ENCODE measurements at regions not wholly inside any gene's neighbourhood (a gene's known extent, or its start where the extent isn't known, plus 50 kb on each side); places are given as distances from the start of the nearest gene placed in this dataset.

DNA sequence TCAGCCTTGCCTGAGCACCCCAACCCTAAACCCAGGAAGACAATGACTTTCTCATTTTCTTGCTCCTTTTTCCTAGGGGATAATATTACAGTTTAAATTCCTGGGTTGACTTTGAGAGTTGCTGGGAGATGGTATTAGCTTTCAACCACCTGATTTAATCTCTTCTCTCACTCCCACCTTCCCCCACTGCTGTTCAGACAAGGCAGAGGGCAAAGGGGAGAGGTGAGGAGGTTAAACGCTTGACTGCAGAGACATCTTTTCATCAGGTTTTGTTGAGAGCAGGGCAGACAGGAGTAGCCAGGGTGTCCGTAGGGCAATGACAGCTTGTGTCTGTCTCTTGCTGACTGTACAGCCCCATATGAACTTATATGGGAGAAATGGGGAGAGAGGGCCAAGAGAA is 811.2 kb downstream of the MAFB start:
- TF ChIP-seq, protein P1, sequence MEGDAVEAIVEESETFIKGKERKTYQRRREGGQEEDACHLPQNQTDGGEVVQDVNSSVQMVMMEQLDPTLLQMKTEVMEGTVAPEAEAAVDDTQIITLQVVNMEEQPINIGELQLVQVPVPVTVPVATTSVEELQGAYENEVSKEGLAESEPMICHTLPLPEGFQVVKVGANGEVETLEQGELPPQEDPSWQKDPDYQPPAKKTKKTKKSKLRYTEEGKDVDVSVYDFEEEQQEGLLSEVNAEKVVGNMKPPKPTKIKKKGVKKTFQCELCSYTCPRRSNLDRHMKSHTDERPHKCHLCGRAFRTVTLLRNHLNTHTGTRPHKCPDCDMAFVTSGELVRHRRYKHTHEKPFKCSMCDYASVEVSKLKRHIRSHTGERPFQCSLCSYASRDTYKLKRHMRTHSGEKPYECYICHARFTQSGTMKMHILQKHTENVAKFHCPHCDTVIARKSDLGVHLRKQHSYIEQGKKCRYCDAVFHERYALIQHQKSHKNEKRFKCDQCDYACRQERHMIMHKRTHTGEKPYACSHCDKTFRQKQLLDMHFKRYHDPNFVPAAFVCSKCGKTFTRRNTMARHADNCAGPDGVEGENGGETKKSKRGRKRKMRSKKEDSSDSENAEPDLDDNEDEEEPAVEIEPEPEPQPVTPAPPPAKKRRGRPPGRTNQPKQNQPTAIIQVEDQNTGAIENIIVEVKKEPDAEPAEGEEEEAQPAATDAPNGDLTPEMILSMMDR (IDR thresholded peaks at IDR 0.05; ENCODE audit: insufficient read depth, low read length, missing control alignments), result no peak
- no peak for DNase-seq (ENCODE audit: low read depth, low spot score)
- CTCF ChIA-PET, result interaction anchor here (0.9 to 5.4 kb wide), 6 partner anchors 15 to 615 kb away, joined by 3 to 34 read pairs (median 4); no protein-coding TSS in a partner anchor
- H3K4me3 ChIP-seq (ENCODE audit: low read depth, low read length), result no peak overlapping the region
- POLR2A ChIA-PET, result no interaction called here

DNA sequence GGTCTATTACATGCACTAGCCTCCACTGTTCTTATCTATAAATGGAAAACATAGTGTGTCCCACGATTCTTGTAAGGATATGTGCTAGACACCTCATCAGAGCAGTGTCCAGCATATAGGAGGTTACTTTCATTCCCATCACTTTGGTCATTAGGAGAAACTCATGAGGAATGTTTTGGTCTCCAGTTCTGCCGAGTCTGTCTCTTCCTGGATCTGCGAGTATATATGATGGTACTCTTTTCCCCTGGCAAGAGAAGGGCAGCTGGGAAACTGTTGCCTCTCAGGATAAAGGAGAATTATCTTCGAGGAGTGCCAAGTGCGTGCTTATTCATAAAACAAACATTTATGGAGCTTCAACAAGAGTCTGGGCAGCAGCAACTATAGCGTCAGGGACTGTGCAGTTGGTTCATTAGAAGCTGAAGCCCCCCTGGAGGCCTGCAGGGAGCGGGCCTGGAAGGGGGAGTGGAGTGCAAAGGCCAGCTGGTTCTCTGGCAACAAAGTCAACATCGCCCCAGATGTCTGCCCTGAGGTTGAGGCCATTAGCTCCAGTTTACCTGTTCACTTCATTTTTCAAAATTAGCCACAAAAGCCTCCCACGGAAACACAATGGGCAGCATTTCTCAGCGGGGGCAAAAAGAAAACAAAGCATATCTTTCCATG is 811.9 kb downstream of the MAFB start:
- ChIA-PET CTCF (interaction anchor here (0.8 to 5.4 kb wide), 7 partner anchors 12 to 614 kb away, joined by 3 to 34 read pairs (median 3); no protein-coding TSS in a partner anchor), POLR2A (no interaction called here)
- DNase-seq (ENCODE audit: low read depth, low spot score), result no peak
- H3K4me3 ChIP-seq (ENCODE audit: low read depth, low read length), result no peak overlapping the region
- TF ChIP-seq, protein P1 (IDR thresholded peaks at IDR 0.05; ENCODE audit: insufficient read depth, low read length, missing control alignments), result no peak

DNA sequence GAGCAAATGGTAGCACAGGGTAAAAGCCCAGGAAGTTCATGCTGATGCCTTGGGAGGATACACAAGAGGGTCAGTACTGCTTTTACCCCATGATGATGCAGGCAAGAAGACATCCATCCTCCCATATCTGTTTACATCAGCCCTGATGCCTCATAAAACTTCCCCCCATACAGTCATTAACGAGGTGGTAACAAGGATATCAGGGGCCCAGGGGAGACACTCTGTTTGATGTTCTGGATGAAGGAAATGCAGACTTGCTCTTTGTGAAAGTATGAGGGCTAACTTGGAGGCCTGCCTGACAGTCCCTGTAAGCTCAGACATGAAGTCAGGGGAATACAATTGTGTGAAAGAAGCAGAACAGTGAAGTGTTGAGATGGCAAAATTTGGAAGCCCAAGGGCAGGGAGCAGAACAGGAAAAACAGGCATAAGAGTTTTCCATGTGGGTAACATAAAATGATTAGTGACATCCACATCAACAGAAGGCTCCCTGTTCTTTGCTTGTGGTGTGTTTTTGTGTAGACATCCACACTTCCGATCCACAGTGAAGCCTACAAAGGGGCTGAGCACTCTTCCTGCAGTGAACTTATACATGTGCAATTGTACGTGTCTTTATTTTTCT is 813.4 kb downstream of the MAFB start:
- ChIA-PET POLR2A (no interaction called here), CTCF (interaction anchor here (1.3 to 5.4 kb wide), 2 partner anchors 36 to 47 kb away, joined by 3 to 34 read pairs; no protein-coding TSS in a partner anchor)
- DNase-seq (ENCODE audit: low read depth, low spot score), result no peak
- H3K4me3 ChIP-seq (ENCODE audit: low read depth, low read length), result no peak overlapping the region
- TF ChIP-seq, protein P1 (IDR thresholded peaks at IDR 0.05; ENCODE audit: insufficient read depth, low read length, missing control alignments), result no peak

DNA sequence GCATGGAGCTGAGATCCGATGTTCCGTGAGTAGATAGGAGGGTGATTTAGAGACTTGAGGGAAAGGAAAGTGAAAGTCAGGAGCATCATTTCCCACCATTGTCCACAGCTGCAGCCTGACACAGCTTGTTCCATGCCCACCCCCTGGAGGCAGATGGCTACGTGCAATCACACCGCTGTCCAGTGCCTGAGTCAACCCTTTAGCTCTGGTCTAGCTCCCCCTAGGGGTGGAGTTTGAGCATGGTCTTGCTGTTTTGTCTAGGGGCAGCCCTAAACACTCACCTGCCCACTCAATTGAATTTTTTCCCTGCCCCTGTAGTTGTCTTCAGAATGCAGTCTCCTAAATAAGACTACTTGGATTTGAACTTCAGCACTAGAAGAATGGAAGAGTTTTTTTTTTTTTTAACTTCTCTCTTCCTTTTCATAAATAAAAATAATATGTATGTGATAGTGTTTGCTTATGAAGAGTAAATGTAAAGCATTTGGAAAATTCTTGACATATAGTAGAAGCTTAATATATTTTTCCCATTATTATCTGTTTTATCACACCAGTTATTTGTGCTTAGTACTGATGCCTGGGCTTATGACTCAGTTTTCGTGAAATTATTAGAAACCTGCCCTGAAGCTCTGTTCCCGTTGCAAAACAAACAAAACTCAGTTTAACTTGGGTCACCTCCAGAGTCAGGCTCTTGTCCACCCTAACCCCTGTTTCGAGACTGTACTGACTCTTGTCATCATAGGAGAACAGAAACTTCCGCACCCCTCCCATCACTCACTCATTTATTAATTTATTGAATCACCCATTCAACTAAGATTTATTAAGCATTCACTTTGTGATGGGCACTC is 814.8 kb downstream of the MAFB start:
- CTCF ChIA-PET, result interaction anchor here (0.6 to 3.5 kb wide), 28 partner anchors 8 to 815 kb away, joined by 3 to 46 read pairs (median 4); partner anchors contain the start of gene MAFB
- POLR2A ChIA-PET, result no interaction called here

DNA sequence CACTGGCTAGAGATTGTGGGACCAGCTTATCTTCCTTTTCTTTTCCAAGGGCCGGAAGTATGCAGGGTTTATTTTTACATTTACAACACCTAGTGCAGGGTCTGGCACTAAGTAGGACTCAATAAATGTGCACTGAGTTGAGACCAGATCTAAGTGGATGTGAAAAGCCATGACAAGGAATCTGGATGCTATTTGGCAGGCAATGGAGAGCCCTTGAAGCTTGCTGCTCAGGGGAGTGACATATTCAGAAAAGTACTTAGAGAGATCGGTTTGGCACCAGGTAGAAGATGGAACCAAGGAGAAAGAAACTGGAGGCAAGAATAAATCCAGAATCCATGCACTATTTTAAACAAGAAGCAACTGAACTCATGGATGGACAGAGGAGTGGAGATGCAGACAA is 815.8 kb downstream of the MAFB start:
- no peak for DNase-seq (ENCODE audit: low read depth, low spot score)
- H3K4me3 ChIP-seq (ENCODE audit: low read depth, low read length), result no peak overlapping the region
- CTCF ChIA-PET, result interaction anchor here (0.6 to 3.5 kb wide), 27 partner anchors 7 to 816 kb away, joined by 3 to 46 read pairs (median 5); partner anchors contain the start of gene MAFB
- TF ChIP-seq, protein P1 (IDR thresholded peaks at IDR 0.05; ENCODE audit: insufficient read depth, low read length, missing control alignments), result no peak
- POLR2A ChIA-PET, result no interaction called here

More for the DNA sequence above, 814.8 kb downstream of the MAFB start:
- TF ChIP-seq, protein P1 (IDR thresholded peaks at IDR 0.05; ENCODE audit: insufficient read depth, low read length, missing control alignments), result peak; percentile 76
- no peak overlapping the region for H3K4me3 ChIP-seq (ENCODE audit: low read depth, low read length)
- no peak for DNase-seq (ENCODE audit: low read depth, low spot score)

Measured in AG04449 (cell line).